ENCODE measurements at regions not wholly inside any gene's neighbourhood (a gene's known extent, or its start where the extent isn't known, plus 50 kb on each side); places are given as distances from the start of the nearest gene placed in this dataset.

GRCh38 chr2:105652014-105652796, 92.5 kb upstream of the NCK2 start:
- DNase-seq (ENCODE audit: low read depth in 2 of 2) = no peak

- no peak for DNase-seq (ENCODE audit: low read depth in 2 of 2)
Observed at GRCh38 chr2:105649534-105649933, 95.2 kb upstream of the NCK2 start.

GRCh38 chr2:105647731-105648130, 97.0 kb upstream of the NCK2 start:
- no peak for DNase-seq (ENCODE audit: low read depth in 2 of 2)

- DNase-seq (ENCODE audit: low read depth in 2 of 2) = no peak
Observed at GRCh38 chr2:105646774-105647076, 98.0 kb upstream of the NCK2 start.

GRCh38 chr2:105645938-105646773, 98.6 kb upstream of the NCK2 start:
- DNase-seq (ENCODE audit: low read depth in 2 of 2) = no peak

GRCh38 chr2:105645031-105645937, 99.4 kb upstream of the NCK2 start:
- no peak for DNase-seq (ENCODE audit: low read depth in 2 of 2)

GRCh38 chr2:105644174-105644980, 100.3 kb upstream of the NCK2 start:
- DNase-seq (ENCODE audit: low read depth in 2 of 2) = no peak

- DNase-seq (ENCODE audit: low read depth in 2 of 2) = no peak
Observed at GRCh38 chr2:105643405-105644173, 101.1 kb upstream of the NCK2 start.

- no peak for DNase-seq (ENCODE audit: low read depth in 2 of 2)
Observed at GRCh38 chr2:105641389-105641811, 103.3 kb upstream of the NCK2 start.

- DNase-seq (ENCODE audit: low read depth in 2 of 2) = no peak
Observed at GRCh38 chr2:105640246-105640645, 104.5 kb upstream of the NCK2 start.

- no peak for DNase-seq (ENCODE audit: low read depth in 2 of 2)
Observed at GRCh38 chr2:105636109-105636740, 108.5 kb upstream of the NCK2 start.

- no peak for DNase-seq (ENCODE audit: low read depth in 2 of 2)
Observed at GRCh38 chr2:105635564-105635963, 109.1 kb upstream of the NCK2 start.

GRCh38 chr2:105634198-105634597, 110.5 kb upstream of the NCK2 start:
- no peak for DNase-seq (ENCODE audit: low read depth in 2 of 2)

- no peak for DNase-seq (ENCODE audit: low read depth in 2 of 2)
Observed at GRCh38 chr2:105631922-105632321, 112.8 kb upstream of the NCK2 start.

- DNase-seq (ENCODE audit: low read depth in 2 of 2) = no peak
Observed at GRCh38 chr2:105631011-105631410, 113.7 kb upstream of the NCK2 start.

- DNase-seq (ENCODE audit: low read depth in 2 of 2) = no peak
Observed at GRCh38 chr2:105629634-105630033, 115.1 kb upstream of the NCK2 start.

- DNase-seq (ENCODE audit: low read depth in 2 of 2) = no peak
Observed at GRCh38 chr2:105627534-105627933, 117.2 kb upstream of the NCK2 start.

- no peak for DNase-seq (ENCODE audit: low read depth in 2 of 2)
Observed at GRCh38 chr2:105626966-105627340, 117.8 kb upstream of the NCK2 start.

GRCh38 chr2:105626212-105626965, 118.3 kb upstream of the NCK2 start:
- DNase-seq (ENCODE audit: low read depth in 2 of 2) = no peak
